Gastroesophageal sphincter (tissue), 4 donors: ENCODE measurements at regions not wholly inside any gene's neighbourhood (a gene's known extent, or its start where the extent isn't known, plus 50 kb on each side); places are given as distances from the start of the nearest gene placed in this dataset.
A peak's percentile ranks its signal among the peaks of the same experiment; 100 is the strongest.

ENCODE experiments used
- ATAC-seq: fragments of 150-250 bp; one replicate; pipeline ENCODE4 v1.9.1; 2016; ENCODE audit warnings: mild to moderate bottlenecking, moderate library complexity
- H3K27ac ChIP-seq, 4 donors: fragments of 200-600 bp; sonication (generic) in 3 of 4; 1 replicate in 3 of 4; 2 replicates in 1 of 4; pipeline ENCODE4 v1.5.1; 2016 to 2019
- H3K27me3 ChIP-seq: fragments of 200-600 bp; sonication (generic); one replicate; pipeline ENCODE4 v1.5.1; 2019
- H3K36me3 ChIP-seq, 2 donors: fragments of 200-600 bp; sonication (generic); one replicate each; pipeline ENCODE4 v1.5.1; 2019; ENCODE audit warnings: control low read depth in 1 of 2
- H3K4me1 ChIP-seq, 3 donors: fragments of 200-600 bp; sonication (generic); 1 replicate in 2 of 3; 2 replicates in 1 of 3; pipeline ENCODE4 v1.5.1; 2016 to 2019; ENCODE audit warnings: control low read depth in 2 of 3
- H3K4me3 ChIP-seq, 2 donors: fragments of 200-600 bp; sonication (generic); one replicate each; pipeline ENCODE4 v1.5.1; 2019; ENCODE audit warnings: mild to moderate bottlenecking in 1 of 2, moderate library complexity in 1 of 2
- H3K9me3 ChIP-seq, 3 donors: fragments of 200-600 bp; sonication (generic); one replicate each; pipeline ENCODE4 v1.5.1; 2017 to 2019; ENCODE audit warnings: control low read depth in 2 of 3
- CTCF ChIP-seq, 4 experiments: fragments of 200-600 bp in 2 of 4; fragments of 450-650 bp in 2 of 4; sonication (generic) in 1 of 4; IDR thresholded peaks; one replicate each; pipeline ENCODE4 v1.5.1; 2017 to 2019; ENCODE audit warnings: antibody characterized with exemption in 4 of 4, mild to moderate bottlenecking in 2 of 4, moderate library complexity in 2 of 4
- EP300 ChIP-seq: sonication (generic); formaldehyde crosslinking; IDR thresholded peaks from one replicate; pipeline ENCODE4 v1.6.1; 2017; ENCODE audit warnings: antibody characterized with exemption, mild to moderate bottlenecking
- POLR2A ChIP-seq, 2 donors: fragments of 450-650 bp; IDR thresholded peaks; one replicate each; pipeline ENCODE4 v1.6.1; 2017; ENCODE audit warnings: antibody characterized with exemption in 2 of 2, mild to moderate bottlenecking in 2 of 2, moderate library complexity in 1 of 2
- POLR2AphosphoS5 ChIP-seq: sonication (generic); formaldehyde crosslinking; IDR thresholded peaks from one replicate; pipeline ENCODE4 v1.6.1; 2017; ENCODE audit warnings: antibody characterized with exemption
- WGBS, 2 donors: methylation state at CpG; one replicate each; pipeline ENCODE4 v1.1.5; 2018; ENCODE audit warnings: low coverage in 1 of 2; 5-methylcytosine and 5-hydroxymethylcytosine counted together

GRCh38 chr5:60517094-60517694, 182.8 kb downstream of the DEPDC1B start:
- Histone ChIP-seq H3K9me3 (no peaks in the 10 kb centered on the region), H3K36me3 (no peaks in the 10 kb centered on the region), H3K27me3 (no peaks in the 10 kb centered on the region), H3K27ac (peak overlapping the region; percentile 66 to 93 (median 84)), H3K4me3 (no peak overlapping the region), H3K4me1 (peaks cover 8 to 65% (median 13%) of the 10 kb centered on the region in 3 donors)
- ATAC-seq = no peak
- TF ChIP-seq EP300 (no peak), POLR2A (IDR thresholded peaks at IDR 0.05) (no peak), CTCF (IDR thresholded peaks at IDR 0.05) (no peak), POLR2AphosphoS5 (no peak)
- 73 to 100% methylated on average over 1 to 2 of the region's 8 CpGs for WGBS, 2 donors

DNA sequence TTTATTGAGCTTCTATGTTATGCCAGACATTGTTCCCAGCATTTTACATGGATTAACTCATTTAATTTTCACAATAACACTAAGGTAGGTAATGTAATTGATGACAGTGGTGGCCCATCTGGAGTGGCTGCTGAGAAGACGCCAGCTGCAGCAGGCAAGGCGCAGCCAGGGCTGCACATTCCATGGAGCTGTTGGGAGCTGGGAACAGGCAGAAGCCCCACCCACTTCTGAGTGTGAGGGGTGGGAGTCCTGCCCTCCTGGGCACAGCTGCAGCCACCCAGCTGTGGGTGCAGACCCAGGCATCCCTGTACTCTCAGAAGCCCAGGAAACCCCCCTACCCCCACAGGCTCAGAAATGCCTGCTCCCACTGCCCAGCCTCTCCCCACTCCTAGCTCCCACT, 183.3 kb downstream of the DEPDC1B start:
- Histone ChIP-seq H3K27me3 (no peaks in the 10 kb centered on the region), H3K4me3 (no peak overlapping the region), H3K9me3 (no peaks in the 10 kb centered on the region), H3K27ac (peak overlapping the region; percentile 6 to 93 (median 84)), H3K36me3 (no peaks in the 10 kb centered on the region), H3K4me1 (peaks cover 8 to 60% (median 13%) of the 10 kb centered on the region in 3 donors)
- 71 to 92% methylated on average over 2 of the region's 2 CpGs for WGBS, 2 donors
- TF ChIP-seq POLR2AphosphoS5 (no peak), CTCF (IDR thresholded peaks at IDR 0.05) (no peak), POLR2A (IDR thresholded peaks at IDR 0.05) (no peak), EP300 (no peak)
- no peak for ATAC-seq

- TF ChIP-seq POLR2A (IDR thresholded peaks at IDR 0.05) (no peak), EP300 (no peak)
- no peaks in the 10 kb centered on the region for H3K36me3 ChIP-seq
- H3K4me1 ChIP-seq = peaks cover 0 to 51% (median 15%) of the 10 kb centered on the region in 3 donors
- no peaks in the 10 kb centered on the region for H3K27me3 ChIP-seq
- no peak for ATAC-seq
- H3K9me3 ChIP-seq = no peaks in the 10 kb centered on the region
- peak overlapping the region in 2 of 4 donors; percentile 83 to 93 for H3K27ac ChIP-seq
- no peak overlapping the region for H3K4me3 ChIP-seq
- WGBS, 2 donors = 0 to 7% methylated on average over 1 of the region's 1 CpG
Measured at GRCh38 chr5:60514152-60514551, 185.8 kb downstream of the DEPDC1B start.

- Histone ChIP-seq H3K36me3 (no peaks in the 10 kb centered on the region), H3K4me3 (no peak overlapping the region), H3K9me3 (no peaks in the 10 kb centered on the region), H3K4me1 (peaks cover 0 to 35% (median 6%) of the 10 kb centered on the region in 3 donors), H3K27me3 (no peaks in the 10 kb centered on the region), H3K27ac (no peak overlapping the region)
- TF ChIP-seq POLR2A (IDR thresholded peaks at IDR 0.05) (no peak), CTCF (IDR thresholded peaks at IDR 0.05) (no peak), EP300 (no peak), POLR2AphosphoS5 (no peak)
- ATAC-seq = no peak
Measured at GRCh38 chr5:60512117-60512516, 187.8 kb downstream of the DEPDC1B start.

- 65 to 74% methylated on average over 3 of the region's 3 CpGs for WGBS, 2 donors
Measured at GRCh38 chr5:60510663-60511062, 189.3 kb downstream of the DEPDC1B start.

More at GRCh38 chr5:60510663-60511062, 189.3 kb downstream of the DEPDC1B start:
- no peaks in the 10 kb centered on the region for H3K9me3 ChIP-seq
- H3K27me3 ChIP-seq = no peaks in the 10 kb centered on the region
- TF ChIP-seq CTCF (IDR thresholded peaks at IDR 0.05) (no peak), POLR2AphosphoS5 (no peak), POLR2A (IDR thresholded peaks at IDR 0.05) (no peak), EP300 (no peak)
- peak overlapping the region in 2 of 4 donors; percentile 35 to 36 for H3K27ac ChIP-seq
- no peak overlapping the region for H3K4me3 ChIP-seq
- no peak for ATAC-seq
- H3K36me3 ChIP-seq = no peaks in the 10 kb centered on the region
- peaks cover 0 to 30% (median 6%) of the 10 kb centered on the region in 3 donors for H3K4me1 ChIP-seq
